ENCODE measurements at regions not wholly inside any gene's neighbourhood (a gene's known extent, or its start where the extent isn't known, plus 50 kb on each side); places are given as distances from the start of the nearest gene placed in this dataset.

DNA sequence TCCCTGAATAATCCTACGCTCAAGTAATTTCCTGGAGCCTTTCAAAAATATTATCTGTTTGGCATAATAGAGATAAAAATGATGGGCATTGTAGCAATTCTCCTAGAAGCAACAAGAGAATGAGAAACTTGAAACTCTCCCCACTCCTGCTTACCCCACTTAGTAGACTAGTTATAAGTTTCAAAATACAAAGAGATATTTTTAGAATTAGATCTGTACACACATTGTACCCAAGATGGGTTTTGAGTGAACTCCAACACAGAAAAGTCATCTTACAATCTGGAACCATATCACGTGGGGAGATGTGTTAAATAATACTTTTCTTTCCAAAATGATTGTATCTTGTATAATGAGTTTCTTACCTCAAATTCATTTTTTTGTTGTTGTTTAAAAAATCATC, 484.9 kb downstream of the LPIN1 start:
- H3K27me3 ChIP-seq (ENCODE audit: control insufficient read depth in 1 of 2, insufficient read depth in 2 of 2, low read length in 2 of 2), result no peaks in the 10 kb centered on the region
- H3K9me3 ChIP-seq (ENCODE audit: control insufficient read depth in 2 of 2, low read length in 2 of 2), result no peaks in the 10 kb centered on the region
- no peaks in the 10 kb centered on the region for H3K36me3 ChIP-seq (ENCODE audit: control insufficient read depth in 2 of 2, insufficient read depth in 2 of 2, low read length in 2 of 2)
- H3K9ac ChIP-seq (ENCODE audit: low read length in 2 of 2), result no peak overlapping the region
- no peak overlapping the region for H3K4me3 ChIP-seq (ENCODE audit: low read length in 2 of 2)
- no peak overlapping the region for H3K27ac ChIP-seq (ENCODE audit: low read length)
- no peaks in the 10 kb centered on the region for H3K4me1 ChIP-seq (ENCODE audit: control insufficient read depth, insufficient read depth, low read length)

DNA sequence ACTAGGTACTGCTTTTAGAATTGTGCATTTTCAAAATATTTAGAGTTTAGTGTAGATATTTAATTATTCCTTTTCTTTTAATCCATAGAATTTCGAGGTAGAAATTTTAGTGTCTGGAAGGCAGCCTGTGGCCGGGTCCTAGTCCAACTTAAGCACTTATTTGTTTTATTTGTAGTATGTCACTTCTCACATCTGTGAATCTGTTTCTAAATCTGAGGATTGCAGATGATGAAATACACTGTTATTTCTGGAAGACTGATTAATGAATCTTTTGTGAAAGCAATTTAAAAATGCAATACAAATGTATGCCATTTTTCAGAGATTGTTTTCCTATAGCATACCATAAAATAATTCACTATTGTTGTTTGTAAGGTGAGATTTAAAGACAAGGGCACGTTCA, 483.9 kb upstream of the TRIB2 start:
- H3K36me3 ChIP-seq (ENCODE audit: control insufficient read depth in 2 of 2, insufficient read depth in 2 of 2, low read length in 2 of 2), result no peaks in the 10 kb centered on the region
- no peaks in the 10 kb centered on the region for H3K4me1 ChIP-seq (ENCODE audit: control insufficient read depth, insufficient read depth, low read length)
- no peak overlapping the region for H3K27ac ChIP-seq (ENCODE audit: low read length)
- H3K4me3 ChIP-seq (ENCODE audit: low read length in 2 of 2), result no peak overlapping the region
- no peaks in the 10 kb centered on the region for H3K27me3 ChIP-seq (ENCODE audit: control insufficient read depth in 1 of 2, insufficient read depth in 2 of 2, low read length in 2 of 2)
- no peaks in the 10 kb centered on the region for H3K9me3 ChIP-seq (ENCODE audit: control insufficient read depth in 2 of 2, low read length in 2 of 2)
- H3K9ac ChIP-seq (ENCODE audit: low read length in 2 of 2), result no peak overlapping the region

DNA sequence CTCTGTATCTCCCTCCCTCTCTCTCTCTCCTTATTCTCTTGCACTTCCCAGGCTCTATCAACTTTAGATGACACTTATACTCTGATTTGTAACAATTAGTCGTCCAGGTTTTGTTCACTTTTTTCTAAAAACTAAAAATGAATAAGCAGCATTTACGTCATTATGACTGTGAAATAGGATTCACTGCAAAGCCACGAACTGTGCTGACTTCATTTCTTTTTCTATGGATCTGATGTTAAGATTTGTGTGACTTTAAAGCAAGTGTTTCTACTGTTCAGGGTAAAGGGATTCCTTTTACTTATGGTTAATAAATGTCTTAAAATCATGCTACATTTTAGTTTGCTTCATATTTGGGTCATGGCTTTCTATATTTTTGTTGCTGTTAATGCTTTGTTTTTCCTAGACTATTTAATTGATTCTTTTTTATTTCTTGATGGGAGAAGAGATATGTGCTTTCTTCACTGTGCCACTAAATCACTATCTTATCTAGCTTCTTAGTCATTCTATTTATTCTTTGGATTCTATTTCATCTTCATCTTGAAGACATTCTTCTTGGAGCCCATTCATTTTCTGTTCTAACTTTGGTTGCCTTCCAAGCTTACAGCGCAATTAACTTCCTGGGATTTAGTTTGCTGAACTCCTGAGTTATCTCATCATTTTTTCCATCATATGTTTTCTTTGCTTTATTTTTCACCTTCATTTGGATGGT, 480.4 kb upstream of the TRIB2 start:
- Histone ChIP-seq H3K4me1 (ENCODE audit: control insufficient read depth, insufficient read depth, low read length) (no peaks in the 10 kb centered on the region), H3K27me3 (ENCODE audit: control insufficient read depth in 1 of 2, insufficient read depth in 2 of 2, low read length in 2 of 2) (no peaks in the 10 kb centered on the region), H3K9ac (ENCODE audit: low read length in 2 of 2) (no peak overlapping the region), H3K4me3 (ENCODE audit: low read length in 2 of 2) (no peak overlapping the region), H3K9me3 (ENCODE audit: control insufficient read depth in 2 of 2, low read length in 2 of 2) (no peaks in the 10 kb centered on the region), H3K36me3 (ENCODE audit: control insufficient read depth in 2 of 2, insufficient read depth in 2 of 2, low read length in 2 of 2) (no peaks in the 10 kb centered on the region), H3K27ac (ENCODE audit: low read length) (no peak overlapping the region)

DNA sequence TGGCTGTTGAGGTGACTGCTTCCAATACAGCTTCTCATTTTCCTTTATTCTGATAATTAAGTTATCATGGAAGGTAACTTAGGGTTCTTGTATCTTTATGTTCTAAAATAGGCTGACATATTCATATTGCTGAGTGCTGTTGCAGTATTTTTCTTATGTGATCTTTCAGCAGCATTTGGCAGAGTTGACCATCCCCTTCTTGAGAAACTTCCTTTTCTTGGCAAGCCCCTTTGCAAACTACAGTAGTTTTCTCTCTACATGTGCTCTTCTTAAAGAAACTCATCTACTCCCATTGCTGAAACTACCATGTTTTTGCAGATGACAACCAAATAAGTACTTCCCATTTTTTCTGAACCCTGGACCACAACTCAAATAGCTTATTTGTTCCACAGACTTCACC, 476.5 kb upstream of the TRIB2 start:
- H3K4me3 ChIP-seq (ENCODE audit: low read length in 2 of 2), result no peak overlapping the region
- H3K9me3 ChIP-seq (ENCODE audit: control insufficient read depth in 2 of 2, low read length in 2 of 2), result no peaks in the 10 kb centered on the region
- H3K27me3 ChIP-seq (ENCODE audit: control insufficient read depth in 1 of 2, insufficient read depth in 2 of 2, low read length in 2 of 2), result no peaks in the 10 kb centered on the region
- no peaks in the 10 kb centered on the region for H3K4me1 ChIP-seq (ENCODE audit: control insufficient read depth, insufficient read depth, low read length)
- no peaks in the 10 kb centered on the region for H3K36me3 ChIP-seq (ENCODE audit: control insufficient read depth in 2 of 2, insufficient read depth in 2 of 2, low read length in 2 of 2)
- no peak overlapping the region for H3K9ac ChIP-seq (ENCODE audit: low read length in 2 of 2)
- H3K27ac ChIP-seq (ENCODE audit: low read length), result no peak overlapping the region

DNA sequence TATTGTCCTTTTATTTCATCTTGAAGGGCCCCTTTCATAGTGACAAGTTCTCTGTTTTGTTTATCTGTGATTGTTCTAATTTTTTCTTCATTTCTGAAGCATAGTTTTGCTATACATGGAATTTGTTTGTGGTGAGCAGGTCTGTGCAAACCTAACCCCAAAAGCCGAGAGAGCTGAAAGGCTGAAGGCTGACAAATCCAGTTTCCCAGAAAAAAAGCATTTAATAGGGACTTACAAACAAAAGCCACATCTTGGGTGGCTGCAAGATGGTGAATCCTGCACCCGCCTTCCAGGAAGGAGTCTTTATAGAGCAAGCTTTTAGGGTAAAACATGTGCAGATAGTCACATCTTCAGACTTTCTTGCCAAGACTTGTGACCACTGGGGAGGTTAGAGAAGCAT, 473.4 kb upstream of the TRIB2 start:
- no peaks in the 10 kb centered on the region for H3K9me3 ChIP-seq (ENCODE audit: control insufficient read depth in 2 of 2, low read length in 2 of 2)
- H3K36me3 ChIP-seq (ENCODE audit: control insufficient read depth in 2 of 2, insufficient read depth in 2 of 2, low read length in 2 of 2), result no peaks in the 10 kb centered on the region
- no peak overlapping the region for H3K9ac ChIP-seq (ENCODE audit: low read length in 2 of 2)
- no peaks in the 10 kb centered on the region for H3K4me1 ChIP-seq (ENCODE audit: control insufficient read depth, insufficient read depth, low read length)
- H3K4me3 ChIP-seq (ENCODE audit: low read length in 2 of 2), result no peak overlapping the region
- no peaks in the 10 kb centered on the region for H3K27me3 ChIP-seq (ENCODE audit: control insufficient read depth in 1 of 2, insufficient read depth in 2 of 2, low read length in 2 of 2)
- H3K27ac ChIP-seq (ENCODE audit: low read length), result no peak overlapping the region

DNA sequence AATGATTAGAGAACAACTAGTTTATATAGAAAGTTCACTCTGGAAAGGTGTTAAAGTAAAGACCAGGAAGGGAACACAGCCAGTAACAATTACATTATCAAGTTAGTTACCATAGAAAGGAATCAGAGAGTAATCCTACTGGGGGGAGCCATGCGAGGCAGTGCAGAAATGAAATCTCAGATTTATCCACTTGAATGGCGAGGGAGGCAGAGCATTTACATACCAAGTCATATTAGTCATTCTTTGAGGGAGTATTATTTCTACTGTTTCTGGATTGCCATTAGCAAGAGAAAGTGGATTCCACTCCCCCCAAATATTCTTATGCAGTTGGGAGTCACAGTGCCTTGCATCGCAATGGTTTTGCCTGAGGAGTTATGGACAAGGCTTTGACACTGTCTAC, 472.7 kb upstream of the TRIB2 start:
- no peak overlapping the region for H3K9ac ChIP-seq (ENCODE audit: low read length in 2 of 2)
- H3K36me3 ChIP-seq (ENCODE audit: control insufficient read depth in 2 of 2, insufficient read depth in 2 of 2, low read length in 2 of 2), result no peaks in the 10 kb centered on the region
- H3K27ac ChIP-seq (ENCODE audit: low read length), result no peak overlapping the region
- no peaks in the 10 kb centered on the region for H3K27me3 ChIP-seq (ENCODE audit: control insufficient read depth in 1 of 2, insufficient read depth in 2 of 2, low read length in 2 of 2)
- no peak overlapping the region for H3K4me3 ChIP-seq (ENCODE audit: low read length in 2 of 2)
- H3K9me3 ChIP-seq (ENCODE audit: control insufficient read depth in 2 of 2, low read length in 2 of 2), result no peaks in the 10 kb centered on the region
- H3K4me1 ChIP-seq (ENCODE audit: control insufficient read depth, insufficient read depth, low read length), result no peaks in the 10 kb centered on the region

DNA sequence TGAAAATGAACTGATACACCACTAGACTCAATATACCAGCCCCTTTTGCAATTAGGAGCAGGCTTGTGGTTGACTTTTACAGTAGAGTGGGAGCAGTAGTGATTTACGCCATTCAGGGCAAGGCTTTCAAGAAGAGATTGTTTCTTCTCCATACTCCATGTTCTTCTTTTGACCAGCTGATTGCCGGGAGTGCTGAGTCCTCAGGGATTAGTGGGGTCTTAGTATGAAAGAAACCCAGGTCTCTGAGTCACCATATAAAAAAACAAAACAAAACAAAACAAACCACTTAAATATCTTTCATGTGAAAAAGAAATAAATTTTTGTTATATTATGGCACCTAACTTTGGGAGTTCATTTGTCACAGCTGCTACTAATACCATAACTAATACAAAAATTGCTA, 465.6 kb upstream of the TRIB2 start:
- Histone ChIP-seq H3K9me3 (ENCODE audit: control insufficient read depth in 2 of 2, low read length in 2 of 2) (no peaks in the 10 kb centered on the region), H3K4me3 (ENCODE audit: low read length in 2 of 2) (no peak overlapping the region), H3K4me1 (ENCODE audit: control insufficient read depth, insufficient read depth, low read length) (no peaks in the 10 kb centered on the region), H3K36me3 (ENCODE audit: control insufficient read depth in 2 of 2, insufficient read depth in 2 of 2, low read length in 2 of 2) (no peaks in the 10 kb centered on the region), H3K27me3 (ENCODE audit: control insufficient read depth in 1 of 2, insufficient read depth in 2 of 2, low read length in 2 of 2) (no peaks in the 10 kb centered on the region), H3K9ac (ENCODE audit: low read length in 2 of 2) (no peak overlapping the region), H3K27ac (ENCODE audit: low read length) (no peak overlapping the region)

DNA sequence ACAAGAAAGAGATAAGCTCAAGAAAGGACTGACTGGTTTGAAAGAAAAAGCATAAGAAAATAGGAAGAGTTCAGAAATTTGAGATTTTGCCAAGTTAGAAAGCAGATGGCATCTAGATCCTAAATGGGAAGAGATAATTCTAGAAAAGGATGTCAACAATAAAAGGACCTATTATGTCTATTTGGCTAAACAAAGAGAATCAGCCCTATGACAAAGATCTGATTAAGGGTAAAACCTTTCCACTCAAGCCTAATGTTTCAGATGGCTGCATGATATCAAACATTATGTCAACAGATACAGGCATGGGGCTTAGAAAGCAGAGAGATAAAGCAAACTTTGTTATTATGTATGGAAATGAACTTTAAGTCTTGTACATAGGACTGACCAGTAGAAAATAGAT, 465.0 kb upstream of the TRIB2 start:
- Histone ChIP-seq H3K36me3 (ENCODE audit: control insufficient read depth in 2 of 2, insufficient read depth in 2 of 2, low read length in 2 of 2) (no peaks in the 10 kb centered on the region), H3K27ac (ENCODE audit: low read length) (no peak overlapping the region), H3K9ac (ENCODE audit: low read length in 2 of 2) (no peak overlapping the region), H3K4me3 (ENCODE audit: low read length in 2 of 2) (no peak overlapping the region), H3K9me3 (ENCODE audit: control insufficient read depth in 2 of 2, low read length in 2 of 2) (no peaks in the 10 kb centered on the region), H3K4me1 (ENCODE audit: control insufficient read depth, insufficient read depth, low read length) (peaks cover 1% of the 10 kb centered on the region), H3K27me3 (ENCODE audit: control insufficient read depth in 1 of 2, insufficient read depth in 2 of 2, low read length in 2 of 2) (no peaks in the 10 kb centered on the region)

DNA sequence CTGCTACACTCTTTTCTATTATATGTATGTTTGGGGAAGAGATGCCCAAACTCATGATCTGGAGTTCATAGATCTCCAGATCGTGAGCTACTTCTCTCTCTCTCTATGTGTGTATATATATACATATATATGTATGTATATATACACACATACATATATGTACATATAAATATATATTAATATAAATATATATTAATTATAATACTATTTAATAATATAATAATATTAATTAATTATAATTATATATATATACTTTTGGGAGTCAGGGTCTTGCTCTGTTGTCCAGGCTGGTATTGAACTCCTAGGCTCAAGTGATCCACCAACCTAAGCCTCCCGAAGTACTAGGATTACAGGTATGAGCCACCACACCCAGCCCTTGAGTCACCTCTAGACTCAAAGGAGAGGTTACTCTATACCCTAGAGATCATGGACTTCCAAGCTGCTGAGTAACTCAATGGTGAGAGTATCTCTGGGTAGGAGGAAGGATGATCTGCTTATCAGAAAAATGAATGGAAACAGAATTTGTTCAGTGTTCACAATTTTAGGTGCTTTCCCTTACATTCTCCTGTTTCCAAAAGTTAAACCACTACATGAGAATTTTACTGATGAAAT, 463.5 kb upstream of the TRIB2 start:
- Histone ChIP-seq H3K9me3 (ENCODE audit: control insufficient read depth in 2 of 2, low read length in 2 of 2) (no peaks in the 10 kb centered on the region), H3K4me3 (ENCODE audit: low read length in 2 of 2) (no peak overlapping the region), H3K9ac (ENCODE audit: low read length in 2 of 2) (no peak overlapping the region), H3K27ac (ENCODE audit: low read length) (no peak overlapping the region), H3K27me3 (ENCODE audit: control insufficient read depth in 1 of 2, insufficient read depth in 2 of 2, low read length in 2 of 2) (no peaks in the 10 kb centered on the region), H3K4me1 (ENCODE audit: control insufficient read depth, insufficient read depth, low read length) (peaks cover 9% of the 10 kb centered on the region), H3K36me3 (ENCODE audit: control insufficient read depth in 2 of 2, insufficient read depth in 2 of 2, low read length in 2 of 2) (no peaks in the 10 kb centered on the region)

DNA sequence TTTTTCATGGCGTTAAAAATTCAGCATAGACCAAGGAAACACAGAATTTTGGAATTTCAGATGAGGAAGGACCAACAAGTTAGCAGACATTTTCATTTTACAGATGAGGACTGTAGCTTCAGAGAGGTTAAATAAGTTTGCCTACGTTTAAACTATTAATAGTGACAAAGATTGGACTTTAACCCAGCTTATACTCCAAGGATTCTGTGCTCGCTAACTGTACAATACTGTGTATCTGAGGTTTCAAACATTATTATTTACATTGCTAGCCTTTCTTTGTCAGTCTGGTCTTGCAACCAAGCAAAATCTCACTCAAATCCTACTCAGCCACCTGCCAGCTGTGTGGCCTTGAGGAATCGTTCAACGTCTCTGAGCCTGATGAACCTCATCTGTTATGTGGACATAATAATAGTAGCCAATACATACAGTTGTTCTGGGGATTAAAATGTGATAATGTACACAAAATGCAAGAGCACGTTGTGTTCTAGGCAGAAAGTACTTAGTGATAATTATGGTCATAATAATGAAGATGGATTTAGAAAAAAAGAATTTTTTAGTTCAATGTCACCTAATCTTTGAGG, 462.4 kb upstream of the TRIB2 start:
- Histone ChIP-seq H3K4me3 (ENCODE audit: low read length in 2 of 2) (no peak overlapping the region), H3K9ac (ENCODE audit: low read length in 2 of 2) (no peak overlapping the region), H3K36me3 (ENCODE audit: control insufficient read depth in 2 of 2, insufficient read depth in 2 of 2, low read length in 2 of 2) (no peaks in the 10 kb centered on the region), H3K27me3 (ENCODE audit: control insufficient read depth in 1 of 2, insufficient read depth in 2 of 2, low read length in 2 of 2) (no peaks in the 10 kb centered on the region), H3K9me3 (ENCODE audit: control insufficient read depth in 2 of 2, low read length in 2 of 2) (no peaks in the 10 kb centered on the region), H3K27ac (ENCODE audit: low read length) (no peak overlapping the region), H3K4me1 (ENCODE audit: control insufficient read depth, insufficient read depth, low read length) (peaks cover 9% of the 10 kb centered on the region)

DNA sequence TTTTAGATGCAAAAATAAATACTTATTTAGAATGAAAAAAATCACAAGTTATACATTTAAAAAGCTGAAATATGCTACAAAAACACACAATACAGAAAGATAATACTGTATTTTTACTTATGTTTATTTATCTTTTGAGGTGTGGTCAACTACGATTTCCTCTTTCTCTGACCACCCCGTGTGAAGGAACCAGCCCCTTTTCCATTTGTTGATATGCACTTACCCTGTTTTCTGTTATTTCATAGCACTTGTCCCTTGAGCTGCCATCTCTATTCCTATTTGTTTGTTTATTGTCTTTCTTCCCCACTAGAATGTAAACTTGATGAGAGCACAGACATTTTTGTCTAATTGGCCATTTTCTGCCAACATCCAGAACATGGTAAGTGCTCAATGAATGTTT, 460.5 kb upstream of the TRIB2 start:
- H3K9ac ChIP-seq (ENCODE audit: low read length in 2 of 2), result no peak overlapping the region
- H3K36me3 ChIP-seq (ENCODE audit: control insufficient read depth in 2 of 2, insufficient read depth in 2 of 2, low read length in 2 of 2), result no peaks in the 10 kb centered on the region
- H3K4me1 ChIP-seq (ENCODE audit: control insufficient read depth, insufficient read depth, low read length), result peaks cover 9% of the 10 kb centered on the region
- H3K27ac ChIP-seq (ENCODE audit: low read length), result no peak overlapping the region
- H3K9me3 ChIP-seq (ENCODE audit: control insufficient read depth in 2 of 2, low read length in 2 of 2), result no peaks in the 10 kb centered on the region
- no peaks in the 10 kb centered on the region for H3K27me3 ChIP-seq (ENCODE audit: control insufficient read depth in 1 of 2, insufficient read depth in 2 of 2, low read length in 2 of 2)
- no peak overlapping the region for H3K4me3 ChIP-seq (ENCODE audit: low read length in 2 of 2)

Data from stomach smooth muscle (tissue), 2 donors.